GM12878 (cell line): ENCODE measurements at regions not wholly inside any gene's neighbourhood (a gene's known extent, or its start where the extent isn't known, plus 50 kb on each side); places are given as distances from the start of the nearest gene placed in this dataset.

Experiments
- ATAC-seq: fragments of 200-7000 bp; cut with Tn5 transposase; 3 replicates; pipeline ENCODE4 v1.9.1; 2020; ENCODE audit warnings: mild to moderate bottlenecking, moderate library complexity
- BruUV-seq: library from RNA; stranded (reverse); fragments of 400-500 nt; replicated peaks from 2 replicates; lab custom pipeline; 2021; lab: Mats Ljungman, UMichigan
- CTCF ChIA-PET: fragments of 300-600 bp; sonication (Branson Sonifier 250); formaldehyde crosslinking; extraction: SDS; loops from one replicate; lab custom pipeline; 2021; ENCODE audit warnings: inconsistent platforms; lab: Yijun Ruan, JAX
- POLR2A ChIA-PET: fragments of 350-600 bp; formaldehyde crosslinking; extraction: SDS; loops from one replicate; lab custom pipeline; 2021; ENCODE audit warnings: inconsistent platforms; lab: Charles Lee
- RAD21 ChIA-PET: fragments of 300-600 bp; sonication (Branson Sonifier 250); formaldehyde crosslinking; loops from one replicate; lab custom pipeline; 2023; ENCODE audit warnings: antibody characterized with exemption; ENCODE audit not compliant: unreplicated experiment; lab: Charles Lee
- SMC1A ChIA-PET: fragments of 300-600 bp; sonication (Branson Sonifier 250); formaldehyde crosslinking; loops from one replicate; lab custom pipeline; 2023; ENCODE audit not compliant: unreplicated experiment, uncharacterized antibody; lab: Charles Lee
- DNase-seq: peaks from one replicate; pipeline ENCODE4 v3.0.0-alpha.2; 2011; ENCODE audit warnings: low read depth, low spot score
- FAIRE-seq: peaks from 3 replicates; lab custom pipeline; 2011; peaks lifted over from hg19 to GRCh38; lab: Jason Lieb, UNC
- H2AFZ ChIP-seq: 2 replicates; pipeline ENCODE4 v1.6.0; 2011; ENCODE audit warnings: low read depth, low read length, control low read depth; ENCODE audit not compliant: control insufficient read depth
- H3K27ac ChIP-seq: 2 replicates; pipeline ENCODE4 v1.5.1; 2011; ENCODE audit warnings: control low read depth; ENCODE audit not compliant: control insufficient read depth, insufficient read depth
- H3K27me3 ChIP-seq, 2 experiments: replicated peaks in 1 of 2; 2 replicates each; pipeline versions ENCODE4 v1.6.0 to v1.6.1; 2011; ENCODE audit warnings: low read length in 1 of 2; ENCODE audit not compliant: control insufficient read depth in 2 of 2, insufficient read depth in 2 of 2
- H3K36me3 ChIP-seq, 2 experiments: 2 replicates each; pipeline ENCODE4 v1.5.1; 2011; ENCODE audit warnings: low read length in 1 of 2; ENCODE audit not compliant: control insufficient read depth in 2 of 2, insufficient read depth in 2 of 2
- H3K4me1 ChIP-seq: 2 replicates; pipeline ENCODE4 v1.6.1; 2011; ENCODE audit warnings: mild to moderate bottlenecking, low read length, moderate library complexity, mixed read lengths; ENCODE audit not compliant: control insufficient read depth, insufficient read depth
- H3K4me2 ChIP-seq: 2 replicates; pipeline ENCODE4 v1.6.0; 2011; ENCODE audit warnings: control low read depth; ENCODE audit not compliant: control insufficient read depth, insufficient read depth
- H3K4me3 ChIP-seq: fragments of 200-600 bp; sonication (generic); 2 replicates; pipeline ENCODE4 v1.5.1; 2016
- H3K79me2 ChIP-seq: 2 replicates; pipeline ENCODE4 v1.6.0; 2011; ENCODE audit warnings: low read length; ENCODE audit not compliant: control insufficient read depth, insufficient read depth
- H3K9ac ChIP-seq: 2 replicates; pipeline ENCODE4 v1.8.0; 2011; ENCODE audit warnings: low read length, control low read depth, mixed read lengths; ENCODE audit not compliant: control insufficient read depth, insufficient read depth
- H3K9me3 ChIP-seq: replicated peaks from 3 replicates; pipeline ENCODE4 v1.5.1; 2011; ENCODE audit warnings: mild to moderate bottlenecking, low read length; ENCODE audit not compliant: control insufficient read depth, insufficient read depth
- H4K20me1 ChIP-seq: 2 replicates; pipeline ENCODE4 v1.6.0; 2011; ENCODE audit not compliant: control insufficient read depth, insufficient read depth
- CTCF ChIP-seq, 3 experiments: IDR thresholded peaks in 2 of 3; conservative IDR thresholded peaks in 1 of 3; 2 replicates each; pipeline ENCODE4 v1.5.1; 2011; ENCODE audit warnings: low read depth in 3 of 3, low read length in 3 of 3, mild to moderate bottlenecking in 3 of 3, control low read depth in 2 of 3, moderate library complexity in 2 of 3, inconsistent platforms in 1 of 3, mixed read lengths in 1 of 3; ENCODE audit not compliant: control insufficient read depth in 2 of 3, insufficient read depth in 1 of 3; ENCODE audit errors: extremely low read depth in 1 of 3
- E4F1 ChIP-seq: fragments of 450-650 bp; IDR thresholded peaks from 2 replicates; pipeline ENCODE4 v1.6.1; 2018; ENCODE audit warnings: borderline replicate concordance, mild to moderate bottlenecking; ENCODE audit not compliant: partially characterized antibody
- ESRRA ChIP-seq: IDR thresholded peaks from 2 replicates; pipeline ENCODE4 v1.6.1; 2012; ENCODE audit warnings: mild to moderate bottlenecking, low read length, improper control_type of control experiment
- FOS ChIP-seq: IDR thresholded peaks from 3 replicates; pipeline ENCODE4 v1.6.1; 2011; ENCODE audit warnings: borderline replicate concordance; ENCODE audit not compliant: insufficient read length; ENCODE audit errors: extremely low read depth
- HDAC2 ChIP-seq: fragments of 200-600 bp; sonication (generic); IDR thresholded peaks from 2 replicates; pipeline ENCODE4 v1.6.1; 2017
- NFYA ChIP-seq: IDR thresholded peaks from 2 replicates; pipeline ENCODE4 v1.6.1; 2011; ENCODE audit warnings: low read depth, mild to moderate bottlenecking, low read length, improper control_type of control experiment, borderline replicate concordance
- PAX5 ChIP-seq: IDR thresholded peaks from 2 replicates; pipeline ENCODE4 v1.6.1; 2011; ENCODE audit warnings: low read depth, low read length, borderline replicate concordance
- SREBF2 ChIP-seq: IDR thresholded peaks from 2 replicates; pipeline ENCODE4 v1.6.1; 2012; ENCODE audit warnings: mild to moderate bottlenecking, low read length
- STAT3 ChIP-seq: IDR thresholded peaks from 2 replicates; pipeline ENCODE4 v1.6.1; 2011; ENCODE audit warnings: low read depth, low read length, improper control_type of control experiment
- TCF3 ChIP-seq: IDR thresholded peaks from 2 replicates; pipeline ENCODE4 v1.6.1; 2012; ENCODE audit warnings: low read depth, mild to moderate bottlenecking, low read length, borderline replicate concordance; ENCODE audit not compliant: insufficient read depth
- ZNF687 ChIP-seq: fragments of 450-650 bp; IDR thresholded peaks from 2 replicates; pipeline ENCODE4 v1.6.1; 2017; ENCODE audit warnings: mild to moderate bottlenecking, moderate library complexity
- WGBS: methylation state at CpG from one replicate; pipeline ENCODE4 v1.1.6; 2016; ENCODE audit warnings: low lambda C conversion rate; ENCODE audit not compliant: insufficient replicate concordance, insufficient coverage; ENCODE audit errors: missing lambda C conversion rate; 5-methylcytosine and 5-hydroxymethylcytosine counted together
- in situ Hi-C: fragments of 300-500 bp; cut with MboI; formaldehyde crosslinking; loops from 9 replicates; pipeline ENCODE4 v1.14.3; 2018; ENCODE audit warnings: mixed read lengths
- intact Hi-C: fragments of 100-400 bp; cut with micrococcal nuclease; formaldehyde crosslinking; loops from one replicate; pipeline ENCODE4 v1.14.2; 2022; ENCODE audit not compliant: unreplicated experiment

GRCh38 chr16:8481810-8482209, 108.5 kb downstream of the TMEM114 start:
- Histone ChIP-seq H3K4me3 (no peak overlapping the region), H3K27ac (no peak overlapping the region), H3K4me2 (no peak overlapping the region), H3K9me3 (no peaks in the 10 kb centered on the region), H3K36me3 (no peaks in the 10 kb centered on the region), H3K4me1 (no peaks in the 10 kb centered on the region), H3K79me2 (no peaks in the 10 kb centered on the region), H4K20me1 (no peaks in the 10 kb centered on the region), H3K9ac (no peak overlapping the region), H3K27me3 (no peaks in the 10 kb centered on the region), H2AFZ (no peak overlapping the region)
- ChIA-PET RAD21 (no interaction called here), CTCF (interaction anchor here (0.6 kb wide), 1 partner anchor 126 kb away, joined by 3 read pairs; no protein-coding TSS in a partner anchor), POLR2A (no interaction called here), SMC1A (no interaction called here)
- TF ChIP-seq FOS (no peak), NFYA (no peak), E4F1 (no peak), CTCF (IDR thresholded peaks at IDR 0.05 in 2 of 3, conservative IDR thresholded peaks at IDR 0.05 in 1 of 3; ENCODE audit: control insufficient read depth in 2 of 3, extremely low read depth in 1 of 3, insufficient read depth in 1 of 3, low read depth in 3 of 3, low read length in 3 of 3) (no peak), SREBF2 (no peak), PAX5 (no peak), HDAC2 (no peak), STAT3 (no peak), ESRRA (no peak), TCF3 (no peak), ZNF687 (no peak)
- 32% methylated on average over 3 of the region's 3 CpGs for WGBS
- ATAC-seq (no peak), FAIRE-seq (no peak), DNase-seq (no peak)
- intact Hi-C loops, result no loop called here
- in situ Hi-C loops, result no loop called here
- BruUV-seq, result no TSS peak
